RKO (cell line): ENCODE measurements at regions not wholly inside any gene's neighbourhood (a gene's known extent, or its start where the extent isn't known, plus 50 kb on each side); places are given as distances from the start of the nearest gene placed in this dataset.
"Not testable (repeated sequence)": the region's sequence is repeated elsewhere in the genome, so short reads cannot be mapped to it uniquely, and the experiment has no call there.

Source experiments
- DNase-seq: peaks from one replicate; pipeline ENCODE4 v3.0.0-alpha.2; 2016; ENCODE audit warnings: low spot score

GRCh38 chr20:47962286-47962963 lies 177.1 kb upstream of the SULF2 start:
- DNase-seq: no peak

- DNase-seq: no peak
These were observed 175.7 kb upstream of the SULF2 start for GRCh38 chr20:47960769-47961541.

- DNase-seq: no peak
These were observed 175.0 kb upstream of the SULF2 start for GRCh38 chr20:47960277-47960676.

- DNase-seq: not testable (repeated sequence)
These were observed 172.9 kb upstream of the SULF2 start for GRCh38 chr20:47957989-47958801.

GRCh38 chr20:47957135-47957534 lies 171.9 kb upstream of the SULF2 start:
- DNase-seq: no peak

GRCh38 chr20:47956268-47956995 lies 171.2 kb upstream of the SULF2 start:
- DNase-seq: no peak

GRCh38 chr20:47953471-47953870 lies 168.2 kb upstream of the SULF2 start:
- no peak for DNase-seq

GRCh38 chr20:47952023-47952564 lies 166.8 kb upstream of the SULF2 start:
- DNase-seq: no peak

GRCh38 chr20:47951521-47951971 lies 166.3 kb upstream of the SULF2 start:
- peak; percentile 37 for DNase-seq

- DNase-seq: no peak
These were observed 165.6 kb upstream of the SULF2 start for GRCh38 chr20:47950913-47951283.

GRCh38 chr20:47950124-47950912 lies 165.0 kb upstream of the SULF2 start:
- DNase-seq: peak; percentile 22

- no peak for DNase-seq
These were observed 163.9 kb upstream of the SULF2 start for GRCh38 chr20:47949230-47949629.

GRCh38 chr20:47944682-47945081 lies 159.4 kb upstream of the SULF2 start:
- DNase-seq: no peak

GRCh38 chr20:47941869-47942268 lies 156.6 kb upstream of the SULF2 start:
- DNase-seq: no peak

GRCh38 chr20:47940101-47940813 lies 155.0 kb upstream of the SULF2 start:
- DNase-seq: no peak

- DNase-seq: no peak
These were observed 151.3 kb upstream of the SULF2 start for GRCh38 chr20:47936612-47937011.

- DNase-seq: no peak
These were observed 149.5 kb upstream of the SULF2 start for GRCh38 chr20:47934761-47935160.

GRCh38 chr20:47931443-47931842 lies 146.2 kb upstream of the SULF2 start:
- DNase-seq: no peak

GRCh38 chr20:47931002-47931401 lies 145.7 kb upstream of the SULF2 start:
- DNase-seq: no peak
